Gastroesophageal sphincter (tissue), 4 donors: ENCODE measurements at regions not wholly inside any gene's neighbourhood (a gene's known extent, or its start where the extent isn't known, plus 50 kb on each side); places are given as distances from the start of the nearest gene placed in this dataset.

Source experiments
- ATAC-seq: fragments of 150-250 bp; one replicate; pipeline ENCODE4 v1.9.1; 2016; ENCODE audit warnings: mild to moderate bottlenecking, moderate library complexity
- H3K27ac ChIP-seq, 4 donors: fragments of 200-600 bp; sonication (generic) in 3 of 4; 1 replicate in 3 of 4; 2 replicates in 1 of 4; pipeline ENCODE4 v1.5.1; 2016 to 2019
- H3K27me3 ChIP-seq: fragments of 200-600 bp; sonication (generic); one replicate; pipeline ENCODE4 v1.5.1; 2019
- H3K36me3 ChIP-seq, 2 donors: fragments of 200-600 bp; sonication (generic); one replicate each; pipeline ENCODE4 v1.5.1; 2019; ENCODE audit warnings: control low read depth in 1 of 2
- H3K4me1 ChIP-seq, 3 donors: fragments of 200-600 bp; sonication (generic); 1 replicate in 2 of 3; 2 replicates in 1 of 3; pipeline ENCODE4 v1.5.1; 2016 to 2019; ENCODE audit warnings: control low read depth in 2 of 3
- H3K4me3 ChIP-seq, 2 donors: fragments of 200-600 bp; sonication (generic); one replicate each; pipeline ENCODE4 v1.5.1; 2019; ENCODE audit warnings: mild to moderate bottlenecking in 1 of 2, moderate library complexity in 1 of 2
- H3K9me3 ChIP-seq, 3 donors: fragments of 200-600 bp; sonication (generic); one replicate each; pipeline ENCODE4 v1.5.1; 2017 to 2019; ENCODE audit warnings: control low read depth in 2 of 3
- CTCF ChIP-seq, 4 experiments: fragments of 200-600 bp in 2 of 4; fragments of 450-650 bp in 2 of 4; sonication (generic) in 1 of 4; IDR thresholded peaks; one replicate each; pipeline ENCODE4 v1.5.1; 2017 to 2019; ENCODE audit warnings: antibody characterized with exemption in 4 of 4, mild to moderate bottlenecking in 2 of 4, moderate library complexity in 2 of 4
- EP300 ChIP-seq: sonication (generic); formaldehyde crosslinking; IDR thresholded peaks from one replicate; pipeline ENCODE4 v1.6.1; 2017; ENCODE audit warnings: antibody characterized with exemption, mild to moderate bottlenecking
- POLR2A ChIP-seq, 2 donors: fragments of 450-650 bp; IDR thresholded peaks; one replicate each; pipeline ENCODE4 v1.6.1; 2017; ENCODE audit warnings: antibody characterized with exemption in 2 of 2, mild to moderate bottlenecking in 2 of 2, moderate library complexity in 1 of 2
- POLR2AphosphoS5 ChIP-seq: sonication (generic); formaldehyde crosslinking; IDR thresholded peaks from one replicate; pipeline ENCODE4 v1.6.1; 2017; ENCODE audit warnings: antibody characterized with exemption
- WGBS, 2 donors: methylation state at CpG; one replicate each; pipeline ENCODE4 v1.1.5; 2018; ENCODE audit warnings: low coverage in 1 of 2; 5-methylcytosine and 5-hydroxymethylcytosine counted together

- no peak overlapping the region for H3K27ac ChIP-seq
- H3K4me1 ChIP-seq: no peaks in the 10 kb centered on the region
- no peak for ATAC-seq
- no peak for TF ChIP-seq CTCF (IDR thresholded peaks at IDR 0.05)
- TF ChIP-seq EP300: no peak
- no peak for TF ChIP-seq POLR2AphosphoS5
- TF ChIP-seq POLR2A (IDR thresholded peaks at IDR 0.05): no peak
- H3K9me3 ChIP-seq: no peaks in the 10 kb centered on the region
- H3K4me3 ChIP-seq: no peak overlapping the region
- H3K27me3 ChIP-seq: peaks cover 18% of the 10 kb centered on the region
- WGBS, 2 donors: 79 to 100% methylated on average over 1 to 9 of the region's 21 CpGs
- no peaks in the 10 kb centered on the region for H3K36me3 ChIP-seq
These were observed 219.0 kb upstream of the RTL1 start for GRCh38 chr14:101122237-101123141.

- H3K4me3 ChIP-seq: no peak overlapping the region
- peaks cover 0 to 4% (median 0%) of the 10 kb centered on the region in 3 donors for H3K9me3 ChIP-seq
- WGBS, 2 donors: 81 to 90% methylated on average over 5 to 14 of the region's 19 CpGs
- H3K27me3 ChIP-seq: peaks cover 32% of the 10 kb centered on the region
- H3K27ac ChIP-seq: no peak overlapping the region
- no peak for ATAC-seq
- H3K4me1 ChIP-seq: no peaks in the 10 kb centered on the region
- TF ChIP-seq EP300: no peak
- TF ChIP-seq POLR2A (IDR thresholded peaks at IDR 0.05): no peak
- no peak for TF ChIP-seq CTCF (IDR thresholded peaks at IDR 0.05)
- TF ChIP-seq POLR2AphosphoS5: no peak
- H3K36me3 ChIP-seq: no peaks in the 10 kb centered on the region
These were observed 220.3 kb upstream of the RTL1 start for GRCh38 chr14:101123618-101124510.

GRCh38 chr14:101124815-101125214 is 221.3 kb upstream of the RTL1 start:
- ATAC-seq: no peak
- Histone ChIP-seq H3K36me3 (no peaks in the 10 kb centered on the region), H3K27ac (no peak overlapping the region), H3K4me3 (no peak overlapping the region), H3K4me1 (no peaks in the 10 kb centered on the region), H3K9me3 (peaks cover 0 to 4% (median 0%) of the 10 kb centered on the region in 3 donors), H3K27me3 (peaks cover 36% of the 10 kb centered on the region)
- TF ChIP-seq POLR2AphosphoS5 (no peak), CTCF (IDR thresholded peaks at IDR 0.05) (no peak), POLR2A (IDR thresholded peaks at IDR 0.05) (no peak), EP300 (no peak)
- 86 to 88% methylated on average over 3 to 7 of the region's 11 CpGs for WGBS, 2 donors

- peaks cover 0 to 4% (median 0%) of the 10 kb centered on the region in 3 donors for H3K9me3 ChIP-seq
- 91% methylated on average over 9 of the region's 10 CpGs for WGBS, 2 donors
- H3K4me1 ChIP-seq: no peaks in the 10 kb centered on the region
- no peak overlapping the region for H3K27ac ChIP-seq
- H3K36me3 ChIP-seq: no peaks in the 10 kb centered on the region
- ATAC-seq: no peak
- peaks cover 36% of the 10 kb centered on the region for H3K27me3 ChIP-seq
- TF ChIP-seq POLR2AphosphoS5 (no peak), POLR2A (IDR thresholded peaks at IDR 0.05) (no peak), CTCF (IDR thresholded peaks at IDR 0.05) (no peak), EP300 (no peak)
- H3K4me3 ChIP-seq: no peak overlapping the region
These were observed 221.8 kb upstream of the RTL1 start for GRCh38 chr14:101125313-101125712.
